HG03460 (cell line): ENCODE measurements at regions not wholly inside any gene's neighbourhood (a gene's known extent, or its start where the extent isn't known, plus 50 kb on each side); places are given as distances from the start of the nearest gene placed in this dataset.

ENCODE experiments used
- ATAC-seq: cut with Tn5 transposase; IDR thresholded peaks from one replicate; pipeline ENCODE4 v1.9.1; 2021; ENCODE audit not compliant: unreplicated experiment

DNA sequence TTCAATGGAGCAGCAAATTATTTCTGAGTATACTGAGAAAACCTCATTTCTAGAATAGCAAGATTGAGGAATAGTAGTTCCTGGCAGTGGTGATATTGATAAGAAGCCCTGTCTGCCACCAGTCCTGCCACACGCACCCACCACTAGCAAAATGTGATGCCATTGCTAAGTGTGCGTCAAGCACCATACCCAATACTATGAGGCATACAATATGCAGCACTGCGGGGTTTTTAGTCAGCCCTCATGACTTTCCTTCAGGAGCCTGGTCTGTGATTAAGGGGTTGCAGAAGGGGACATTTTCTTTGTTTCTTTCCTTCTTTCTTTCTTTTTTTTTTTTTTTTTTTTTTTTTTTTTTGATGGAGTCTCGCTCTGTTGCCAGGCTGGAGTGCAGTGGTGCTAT, 128.7 kb upstream of the USP38 start:
- ATAC-seq: no peak

DNA sequence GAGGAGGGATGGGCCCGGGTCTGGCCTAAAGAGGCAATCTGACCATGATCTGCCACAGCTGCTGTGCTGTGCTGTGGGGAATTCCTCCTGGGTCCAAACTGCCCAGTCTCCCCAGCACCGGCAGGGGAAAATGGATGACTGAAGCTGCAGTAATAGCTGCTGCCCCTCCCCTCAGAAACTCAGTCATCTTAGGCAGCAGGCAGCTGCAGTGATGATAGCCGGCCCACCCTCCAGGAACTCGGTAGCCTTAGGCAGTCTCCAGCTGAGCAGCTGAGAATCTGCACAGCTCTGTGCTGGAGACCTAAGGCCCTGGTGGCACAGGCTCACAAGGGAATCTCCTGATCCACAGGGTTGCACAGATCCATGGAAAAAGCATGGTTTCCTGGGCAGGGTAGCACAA, 113.4 kb upstream of the USP38 start:
- ATAC-seq: no peak

DNA sequence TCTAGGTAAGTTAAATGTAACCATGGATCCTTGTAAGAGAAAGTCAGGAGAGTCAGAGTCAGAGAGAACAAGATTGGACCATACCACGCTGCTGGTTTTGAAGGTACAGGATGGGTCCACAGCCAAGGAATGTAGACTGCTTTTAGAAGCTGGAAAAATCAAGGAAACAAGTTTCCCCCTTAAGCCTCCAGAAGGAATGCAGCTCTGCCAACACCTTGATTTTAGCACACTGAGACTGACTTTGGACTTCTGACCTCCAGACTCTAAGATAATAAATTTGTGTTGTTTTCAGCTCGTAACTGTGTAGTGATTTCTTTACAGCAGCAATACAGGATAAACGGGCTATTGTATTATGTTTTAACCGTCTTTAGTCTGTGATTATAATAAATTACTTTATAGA, 108.0 kb upstream of the USP38 start:
- ATAC-seq: no peak

DNA sequence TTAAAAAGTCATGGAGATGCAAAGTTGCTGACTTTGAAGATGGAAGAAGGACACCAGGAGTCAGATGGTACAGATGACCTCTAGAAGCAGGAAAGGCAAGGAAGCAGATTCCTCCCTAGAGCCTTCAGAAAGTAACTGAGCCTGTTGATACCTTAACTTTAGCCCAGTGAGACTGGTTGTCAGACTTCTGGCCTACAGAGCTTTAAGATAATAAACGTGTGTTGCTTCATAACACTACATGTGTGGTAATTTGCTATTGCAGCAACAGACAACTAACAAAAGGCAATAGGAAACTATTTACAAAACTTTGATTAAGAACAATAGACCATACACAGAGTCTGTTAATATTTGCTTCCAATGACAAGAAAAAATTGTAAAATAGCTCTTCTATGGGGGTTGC, 102.0 kb upstream of the USP38 start:
- no peak for ATAC-seq

DNA sequence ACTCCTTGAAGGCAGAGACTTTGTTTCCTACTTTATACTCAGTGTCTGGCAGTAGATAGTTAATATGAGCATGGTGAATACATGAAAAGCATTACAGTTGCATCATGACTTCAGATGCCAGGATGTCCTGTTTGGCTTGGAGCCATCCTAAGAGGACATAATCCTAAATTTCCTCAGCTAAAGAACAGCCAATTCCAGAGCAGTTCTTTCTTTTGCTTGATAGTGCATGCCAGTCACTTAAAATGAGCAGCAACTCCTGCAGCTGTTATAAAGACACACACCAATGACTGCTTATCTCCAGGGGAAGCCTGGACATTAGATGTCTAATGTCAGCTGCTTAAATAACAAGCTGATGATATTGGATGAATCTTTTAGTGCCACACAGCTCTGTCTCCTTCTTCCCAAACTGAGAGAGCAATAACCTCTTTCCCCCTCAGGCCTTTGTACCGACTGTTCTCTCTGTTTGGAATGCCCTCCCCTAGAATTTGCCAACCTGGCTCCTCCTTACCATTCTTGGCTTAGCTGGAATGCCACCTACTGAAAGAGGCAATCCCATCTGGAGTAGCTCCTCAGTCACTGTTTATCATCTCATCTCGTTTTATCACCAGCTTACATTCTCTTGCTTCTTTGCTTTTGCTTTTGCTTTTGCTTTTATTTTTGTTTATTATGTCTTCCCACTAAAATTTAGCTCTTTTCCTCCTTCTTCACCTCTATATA, 100.8 kb upstream of the USP38 start:
- no peak for ATAC-seq

DNA sequence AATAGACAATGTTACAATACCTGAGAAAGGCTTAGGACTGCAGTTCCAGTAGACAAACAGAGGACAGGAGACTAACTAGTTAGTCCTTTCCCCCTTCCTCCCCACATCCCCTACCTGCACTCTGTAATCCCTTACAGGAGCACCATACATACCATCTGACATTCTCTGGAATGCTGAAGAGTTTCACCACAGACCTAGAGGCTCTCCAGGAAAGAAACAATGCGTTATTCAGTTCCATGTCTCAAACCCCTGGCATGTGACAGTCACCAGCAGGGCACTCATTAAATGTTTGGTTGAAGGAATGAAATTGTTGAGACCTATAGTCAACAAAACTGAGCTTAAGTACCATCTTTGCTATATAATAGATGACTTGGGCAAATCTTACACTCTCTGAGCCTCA, 100.2 kb upstream of the USP38 start:
- ATAC-seq: no peak

DNA sequence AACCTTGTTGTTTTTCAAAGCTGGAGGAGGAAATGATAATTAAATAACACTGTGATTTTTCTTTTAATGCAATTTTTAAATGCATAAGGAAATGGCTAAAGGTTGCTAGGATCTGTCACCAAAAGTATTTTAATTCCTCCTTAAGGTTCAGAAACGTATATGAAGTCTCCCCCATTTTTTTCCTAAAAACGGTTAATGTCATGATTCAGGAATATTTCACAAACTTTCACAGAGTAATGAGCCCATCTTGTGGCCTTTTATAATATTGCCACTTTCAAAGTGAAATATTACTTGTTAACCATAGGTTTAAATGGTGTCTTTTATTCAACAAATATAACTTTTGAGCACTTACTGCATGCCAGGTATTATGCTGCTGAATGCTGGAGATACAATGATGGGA, 99.5 kb upstream of the USP38 start:
- ATAC-seq: no peak

DNA sequence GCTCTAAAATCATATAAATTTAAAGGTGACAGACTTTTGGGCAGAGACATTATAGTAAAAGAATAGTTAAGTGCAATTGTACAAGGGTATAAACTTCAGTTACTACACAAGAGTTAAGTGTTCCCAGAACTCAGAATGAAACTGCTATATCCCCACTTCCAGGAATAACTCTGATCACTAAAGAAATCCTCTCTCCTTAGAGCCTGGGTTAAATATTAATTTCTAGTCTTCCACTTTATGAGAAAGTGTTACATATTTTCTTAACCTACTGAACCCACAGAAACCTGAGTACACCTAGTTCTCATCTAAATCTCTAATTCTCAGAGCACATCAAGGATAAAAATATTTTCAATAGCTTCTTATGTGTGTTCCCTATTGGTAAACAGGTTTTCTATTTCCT, 99.1 kb upstream of the USP38 start:
- no peak for ATAC-seq

DNA sequence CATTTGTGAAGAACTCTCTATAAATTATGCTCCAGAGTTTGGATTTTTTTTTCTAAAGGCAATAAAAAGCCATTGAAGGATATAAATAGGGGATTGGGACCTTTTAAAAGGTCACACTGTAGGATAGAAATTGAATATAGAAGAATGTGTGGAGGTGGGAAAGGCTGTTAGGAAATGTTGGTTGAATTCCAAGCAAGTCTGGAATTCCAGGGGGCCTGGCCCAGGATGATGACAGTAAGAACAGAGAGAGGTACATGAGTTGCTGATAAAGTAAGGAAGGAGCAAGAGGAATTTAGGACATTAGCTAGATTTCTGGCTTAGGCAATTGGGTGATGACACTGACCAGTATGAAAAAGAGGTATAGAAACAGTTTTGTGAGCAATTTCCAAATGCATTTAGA, 95.4 kb upstream of the USP38 start:
- ATAC-seq: no peak

DNA sequence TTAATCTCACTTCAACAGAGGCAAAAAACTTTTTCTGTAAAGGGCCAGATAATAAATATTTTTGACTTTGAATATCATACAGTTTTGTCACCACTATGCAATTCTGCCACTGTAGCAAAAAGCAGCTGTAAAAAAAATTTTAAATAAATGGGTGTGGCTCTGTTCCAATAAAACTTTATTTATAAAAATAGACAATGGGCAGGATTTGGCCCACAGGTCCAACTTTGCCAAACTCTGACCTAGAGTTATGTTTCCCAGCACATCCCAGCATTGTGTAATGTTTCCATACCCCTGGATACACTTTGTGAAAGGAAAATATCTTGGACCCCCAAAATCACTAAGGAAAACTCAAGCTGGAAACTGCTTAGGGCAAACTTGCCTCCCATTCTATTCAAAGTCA, 94.9 kb upstream of the USP38 start:
- ATAC-seq: no peak

DNA sequence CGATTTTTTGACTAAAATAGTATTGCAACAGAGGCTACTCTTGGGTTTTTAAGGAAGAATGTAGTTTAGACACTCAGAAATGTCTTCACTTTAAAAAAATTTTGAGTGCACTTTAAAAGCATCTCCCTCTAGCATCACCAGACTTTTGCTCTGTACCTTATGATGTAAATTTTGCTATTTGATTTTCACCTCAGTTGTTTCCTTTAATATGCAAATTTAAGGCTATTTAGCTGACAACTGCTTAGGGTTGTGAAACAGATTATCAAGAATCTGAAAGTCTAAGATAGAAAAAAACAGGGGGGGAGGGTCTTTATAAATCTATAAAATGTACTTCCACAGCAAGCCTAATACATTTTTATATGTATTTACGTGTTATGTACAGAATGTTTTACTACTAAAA, 92.9 kb upstream of the USP38 start:
- ATAC-seq: no peak

DNA sequence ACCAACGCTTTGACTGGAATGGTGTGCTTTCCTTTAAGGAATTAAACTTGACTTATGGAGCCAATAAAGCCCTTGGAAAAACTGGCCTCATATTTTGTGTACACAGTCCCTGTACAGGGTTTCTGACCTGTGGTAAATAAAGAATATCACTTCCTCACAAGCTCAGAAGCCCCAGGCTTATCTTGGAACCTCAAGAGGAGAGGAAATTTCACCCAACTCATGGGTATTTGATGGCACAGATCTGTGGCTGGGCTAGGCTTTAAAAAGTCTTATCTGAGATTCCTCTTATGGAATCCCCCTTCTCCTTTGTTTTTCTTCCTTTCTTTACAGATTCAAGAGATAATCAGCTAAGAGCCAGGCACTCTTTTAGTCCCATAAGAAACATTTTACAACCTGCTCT, 89.3 kb upstream of the USP38 start:
- no peak for ATAC-seq

DNA sequence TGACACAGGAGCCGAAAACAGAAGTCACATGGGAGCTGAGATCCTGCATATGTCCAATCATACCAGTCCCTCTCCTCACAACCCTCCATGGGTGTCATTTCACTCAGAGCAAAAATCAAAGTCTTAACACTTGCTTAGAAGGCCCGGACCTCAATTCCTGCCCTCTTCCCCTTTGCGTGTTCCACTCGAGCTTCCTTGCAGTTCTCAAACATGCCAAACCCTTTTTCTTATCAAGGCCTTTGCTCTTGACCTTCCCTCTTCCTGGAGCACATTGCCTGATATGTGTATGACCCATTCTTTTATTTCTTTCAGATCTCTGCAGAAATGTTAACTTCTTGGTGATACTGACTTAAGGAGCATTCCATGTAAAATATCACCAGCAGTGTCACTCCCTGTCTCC, 87.0 kb upstream of the USP38 start:
- no peak for ATAC-seq

DNA sequence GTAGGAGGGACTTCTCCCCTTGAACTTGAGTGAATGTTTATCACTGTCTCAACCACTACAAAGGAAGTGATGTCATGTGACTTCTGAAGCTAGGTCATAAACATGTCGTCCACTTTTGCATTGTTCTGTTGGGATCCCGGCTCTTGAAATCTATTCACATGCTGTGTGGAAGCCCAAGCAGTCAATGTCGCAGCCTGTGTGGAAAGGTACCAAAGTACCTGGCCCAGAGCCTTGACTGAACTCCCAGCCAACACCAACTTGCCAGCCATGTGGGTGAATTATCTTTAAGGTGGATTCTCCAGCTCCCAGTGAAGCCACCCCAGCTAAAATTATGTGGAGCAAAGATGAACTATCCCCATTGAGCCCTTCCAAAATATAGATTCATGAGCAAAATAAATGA, 85.0 kb upstream of the USP38 start:
- no peak for ATAC-seq

DNA sequence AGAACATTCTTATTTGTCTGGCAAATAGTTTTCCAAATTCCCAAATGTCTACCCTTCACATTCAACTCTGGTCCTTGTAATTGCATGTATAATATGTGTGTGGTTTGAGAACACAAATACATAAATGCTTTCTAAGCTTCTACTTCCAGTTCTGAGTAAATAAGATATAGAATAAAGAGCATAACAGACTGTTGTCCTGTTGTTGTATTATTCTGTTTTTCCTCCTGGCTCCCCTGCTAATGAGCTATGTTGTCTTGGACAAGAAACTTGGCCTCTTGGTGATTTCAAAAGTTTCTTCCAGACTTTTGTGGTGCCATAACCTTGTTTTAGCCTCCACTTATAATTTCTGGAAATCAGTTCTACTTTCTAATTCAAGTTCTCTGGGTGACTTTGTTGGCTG, 75.3 kb upstream of the USP38 start:
- ATAC-seq: no peak

DNA sequence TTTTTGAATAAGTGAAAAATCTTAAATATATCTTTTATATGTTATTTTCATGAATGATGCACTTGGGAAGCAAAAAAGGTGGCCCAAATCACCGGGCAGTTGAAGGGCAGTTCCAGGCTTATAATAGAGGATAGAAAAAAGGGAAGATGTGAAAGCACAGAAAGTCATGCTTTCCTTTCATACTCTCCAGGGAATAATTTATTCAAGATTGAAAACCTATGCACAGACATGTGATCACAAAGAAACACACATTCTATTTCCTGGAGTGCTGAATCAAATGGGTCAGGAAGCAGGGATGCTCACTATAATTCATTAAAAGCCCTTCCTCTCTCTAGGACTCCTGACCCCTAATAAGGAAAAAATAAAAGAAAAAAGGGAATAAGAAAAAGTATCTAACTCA, 66.1 kb upstream of the USP38 start:
- ATAC-seq: no peak

DNA sequence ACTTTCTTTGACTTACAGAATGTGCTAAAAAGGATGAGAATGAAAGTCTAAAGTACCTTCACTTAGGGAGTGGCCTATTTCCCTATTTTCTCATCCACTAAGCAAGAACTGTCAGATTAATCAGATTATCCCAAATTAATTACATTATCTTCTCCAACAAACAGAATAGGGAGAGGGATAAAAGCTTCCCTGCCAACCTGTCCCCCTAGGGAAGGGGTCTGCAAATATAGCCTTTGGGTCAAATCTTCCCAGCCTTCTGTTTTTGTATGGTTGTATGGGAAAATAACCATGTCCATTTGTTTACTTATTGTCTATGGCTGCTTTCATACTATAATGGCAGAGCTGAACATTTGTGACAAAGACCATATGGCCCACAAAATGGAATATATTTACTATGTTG, 57.1 kb upstream of the USP38 start:
- ATAC-seq: no peak

DNA sequence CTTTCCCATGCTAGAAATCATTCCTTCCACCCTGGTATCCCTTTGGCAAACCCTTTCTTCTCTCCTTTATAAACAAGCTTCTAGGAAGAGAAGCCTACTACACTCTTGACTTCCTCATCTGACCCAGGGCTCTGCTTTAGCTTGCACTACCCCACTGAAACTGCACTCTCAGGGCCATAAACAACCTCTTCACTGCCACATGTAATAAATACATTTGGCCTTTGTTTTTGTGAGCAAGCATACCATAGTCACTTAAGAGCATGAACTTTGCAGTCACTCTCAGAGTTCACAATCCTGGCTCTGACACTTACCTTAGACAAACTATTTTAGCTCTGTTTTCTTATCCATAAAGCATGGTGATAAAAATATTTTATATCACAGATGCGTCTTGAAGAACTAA, 50.7 kb upstream of the USP38 start:
- no peak for ATAC-seq
